ENCODE measurements at regions not wholly inside any gene's neighbourhood (a gene's known extent, or its start where the extent isn't known, plus 50 kb on each side); places are given as distances from the start of the nearest gene placed in this dataset.

DNA sequence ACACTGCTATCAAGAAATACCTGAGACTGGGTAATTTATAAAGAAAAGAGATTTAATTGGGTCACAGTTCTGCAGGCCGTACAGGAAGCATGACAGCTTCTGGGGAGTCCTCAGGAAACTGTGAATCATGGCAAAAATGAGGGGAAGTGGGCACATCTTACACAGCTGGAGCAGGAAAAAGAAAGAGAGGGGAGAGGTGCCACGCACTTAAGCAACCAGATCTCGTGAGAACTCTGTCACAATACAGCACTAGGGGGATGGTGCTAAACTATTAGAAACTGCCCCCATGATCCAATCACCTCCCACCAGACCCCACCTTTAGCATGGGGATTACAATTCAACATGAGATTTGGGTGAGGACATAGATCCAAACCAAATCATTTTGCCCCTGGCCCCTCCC is 105.5 kb upstream of the CPLX2 start:
- no peak for DNase-seq (ENCODE audit: low read depth)

DNA sequence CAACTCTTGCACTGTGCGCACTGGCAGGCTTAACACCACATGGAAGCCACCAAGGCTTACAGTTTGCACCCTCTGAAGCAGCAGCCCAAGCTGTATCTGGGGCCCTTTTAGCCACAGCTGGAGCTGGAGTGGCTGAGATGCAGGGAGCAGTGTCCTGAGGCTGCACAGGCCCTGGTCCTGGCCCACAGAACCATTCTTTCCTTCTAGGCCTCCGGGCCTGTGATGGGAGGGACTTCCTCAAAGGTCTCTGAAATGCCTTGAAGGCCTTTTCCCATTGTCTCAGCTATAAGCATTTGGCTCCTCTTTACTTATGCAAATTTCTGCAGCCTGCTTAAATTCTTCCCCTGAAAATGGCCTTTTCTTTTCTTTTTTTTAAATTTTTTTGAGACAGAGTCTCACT is 104.4 kb upstream of the CPLX2 start:
- no peak for DNase-seq (ENCODE audit: low read depth)

GRCh38 chr5:175772747-175773533 is 98.4 kb upstream of the CPLX2 start:
- no peak for DNase-seq (ENCODE audit: low read depth)

- DNase-seq (ENCODE audit: low read depth), result no peak
These were observed 97.8 kb upstream of the CPLX2 start for GRCh38 chr5:175773534-175774070.

DNA sequence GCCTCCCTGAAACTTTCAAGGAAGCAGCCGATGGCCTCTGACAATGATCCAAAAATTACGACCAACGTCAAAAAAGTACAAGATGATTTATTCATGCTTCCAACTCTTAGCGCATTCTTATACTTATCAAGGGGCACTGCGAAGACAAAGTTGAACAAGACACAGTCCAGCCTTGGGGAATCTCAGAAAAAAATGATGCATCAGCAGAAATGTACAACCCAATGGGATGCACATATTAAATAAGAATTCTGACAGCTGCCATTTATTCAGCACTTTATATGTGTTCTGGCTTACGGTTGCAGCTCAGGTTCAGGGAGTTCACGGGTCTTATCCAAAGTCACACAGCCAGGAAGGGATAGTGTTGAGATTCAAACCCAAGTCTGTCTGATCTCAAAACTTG is 96.0 kb upstream of the CPLX2 start:
- DNase-seq (ENCODE audit: low read depth), result no peak

GRCh38 chr5:175778951-175779503 is 92.4 kb upstream of the CPLX2 start:
- no peak for DNase-seq (ENCODE audit: low read depth)

- no peak for DNase-seq (ENCODE audit: low read depth)
These were observed 87.6 kb upstream of the CPLX2 start for GRCh38 chr5:175783739-175784138.

DNA sequence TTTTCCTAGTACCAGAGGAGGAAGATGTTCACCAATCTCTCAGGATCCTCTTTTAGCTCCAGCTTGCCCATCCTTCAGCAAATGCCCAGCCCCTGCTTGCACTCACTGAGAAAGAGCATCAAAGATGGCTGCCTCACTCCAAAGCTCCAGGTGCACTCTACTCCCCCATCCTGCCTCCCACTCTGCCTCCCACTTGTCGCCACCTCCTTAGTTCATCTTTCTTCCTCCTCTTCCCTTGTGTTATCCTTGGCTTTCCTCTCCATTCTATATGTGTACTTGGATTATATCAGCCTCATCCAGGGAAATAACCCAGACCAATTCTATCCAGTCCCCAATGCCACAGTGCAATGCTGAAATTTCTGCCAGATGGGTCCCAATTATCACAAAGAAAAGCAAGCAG is 87.1 kb upstream of the CPLX2 start:
- no peak for DNase-seq (ENCODE audit: low read depth)

- no peak for DNase-seq (ENCODE audit: low read depth)
These were observed 85.7 kb upstream of the CPLX2 start for GRCh38 chr5:175785681-175786080.

DNA sequence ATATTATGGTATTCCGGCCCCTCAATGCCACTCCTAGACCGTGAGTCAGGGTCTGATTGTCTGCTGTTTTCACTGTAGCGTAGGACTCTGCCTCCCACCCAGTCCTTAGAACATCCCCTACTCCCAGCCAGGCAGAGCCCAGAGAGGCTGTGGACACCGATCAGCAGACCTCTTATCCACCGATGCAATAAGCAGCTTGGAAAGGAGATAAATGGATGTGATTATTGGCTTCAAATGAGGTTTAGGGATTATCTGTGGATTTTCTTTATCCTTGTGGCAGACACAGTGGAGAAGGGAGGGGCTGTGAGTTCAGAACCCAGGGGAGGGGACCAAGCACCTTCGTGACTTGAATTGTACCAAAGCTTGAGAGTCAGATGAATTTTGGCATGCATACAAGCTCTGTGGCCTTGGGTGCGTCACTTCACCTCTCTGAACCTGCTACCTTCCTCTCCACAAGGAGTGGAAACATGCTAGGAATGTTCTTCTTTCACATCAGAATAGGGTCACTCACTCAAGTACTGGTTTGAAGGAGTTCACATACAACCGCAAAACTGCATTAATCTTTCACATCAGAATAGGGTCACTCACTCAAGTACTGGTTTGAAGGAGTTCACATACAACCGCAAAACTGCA is 83.1 kb upstream of the CPLX2 start:
- no peak for DNase-seq (ENCODE audit: low read depth)

DNA sequence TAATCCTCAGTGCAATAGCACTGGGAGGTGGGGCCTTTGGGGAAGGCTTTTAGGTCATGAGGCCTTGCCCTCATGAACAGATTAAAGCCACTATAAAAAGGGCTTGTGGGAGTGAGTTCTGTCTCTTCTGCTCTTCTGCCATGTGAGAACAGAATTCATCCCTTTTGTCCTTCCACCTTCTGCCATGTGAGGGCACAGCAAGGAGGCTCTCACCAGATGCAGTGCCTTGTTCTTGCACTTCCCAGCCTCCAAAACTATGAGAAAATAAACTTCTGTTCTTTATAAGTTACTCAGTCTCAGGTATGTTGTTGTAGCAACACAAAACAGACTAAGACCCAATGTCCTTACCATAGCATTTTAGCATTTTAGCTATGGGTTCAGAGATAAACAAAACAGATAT is 81.7 kb upstream of the CPLX2 start:
- no peak for DNase-seq (ENCODE audit: low read depth)

DNA sequence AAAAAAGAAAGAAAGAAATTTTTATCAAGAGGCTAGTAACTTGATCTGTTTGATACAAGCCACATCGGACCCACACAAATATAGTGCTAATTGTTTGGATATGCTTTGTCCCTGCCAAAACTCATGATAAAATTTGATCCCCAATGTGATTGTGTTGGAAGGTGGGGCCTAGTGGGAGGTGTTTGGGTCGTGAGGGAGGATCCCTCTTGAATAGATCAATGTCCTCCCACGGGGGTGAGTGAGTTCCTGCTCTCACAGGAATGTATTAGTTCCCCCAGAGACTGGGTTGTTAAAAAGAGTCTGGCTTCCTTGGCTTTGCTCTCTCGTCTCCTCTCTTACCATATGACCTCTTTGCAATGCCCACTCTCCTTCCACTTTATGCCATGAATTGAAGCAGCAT is 80.6 kb upstream of the CPLX2 start:
- no peak for DNase-seq (ENCODE audit: low read depth)

GRCh38 chr5:175795959-175796358 is 75.4 kb upstream of the CPLX2 start:
- no peak for DNase-seq (ENCODE audit: low read depth)

DNA sequence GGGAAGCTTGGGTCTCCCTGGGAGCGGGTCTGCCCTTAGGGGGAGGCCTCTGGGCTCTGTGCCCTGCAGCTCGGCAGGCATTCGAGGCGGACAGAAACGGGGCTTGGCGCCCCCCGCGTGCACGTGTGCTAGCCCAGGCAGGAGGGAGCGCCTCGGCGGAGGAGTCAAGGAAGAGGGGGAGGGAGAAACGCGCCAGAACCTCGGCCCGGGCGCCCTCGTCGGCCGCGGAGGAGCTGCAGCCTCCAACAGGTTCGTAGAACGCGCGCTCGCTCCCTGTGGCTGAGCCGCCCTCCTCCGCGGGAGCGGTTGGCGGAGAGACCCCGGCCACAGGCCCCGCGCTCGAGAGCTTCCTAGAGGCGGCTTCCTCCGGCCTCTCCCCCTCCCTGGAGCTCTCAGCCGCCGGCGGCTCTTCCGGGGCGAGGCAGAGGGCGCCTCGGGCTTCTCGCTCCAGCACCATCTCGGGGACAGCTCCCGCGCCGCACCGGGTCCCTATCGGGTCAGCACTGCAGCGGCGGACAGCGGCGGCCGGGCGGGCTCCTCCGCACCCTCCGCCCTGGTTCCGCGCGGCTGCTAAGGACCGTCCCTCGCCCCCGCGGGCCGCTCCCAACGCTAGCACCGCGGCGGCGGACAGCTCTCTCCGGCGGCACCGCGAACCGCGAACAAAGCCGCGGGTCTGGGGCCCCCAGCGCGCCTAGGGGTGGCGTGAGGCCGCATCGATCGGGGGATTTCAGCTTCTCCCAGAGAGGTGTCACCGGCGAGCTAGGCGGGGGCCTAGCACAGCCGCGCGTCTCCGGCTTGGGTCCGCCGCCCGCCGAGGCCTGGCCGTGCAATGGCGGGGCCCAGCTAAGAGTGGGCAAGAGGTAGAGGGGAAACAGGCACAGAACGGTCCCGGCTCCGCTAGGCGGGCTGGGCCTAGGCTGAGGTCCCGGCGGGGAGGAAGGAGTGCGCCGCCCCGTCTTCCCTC is 74.6 kb upstream of the CPLX2 start:
- peak; percentile 47 for DNase-seq (ENCODE audit: low read depth)

- DNase-seq (ENCODE audit: low read depth), result no peak
These were observed 73.8 kb upstream of the CPLX2 start for GRCh38 chr5:175797521-175798038.

DNA sequence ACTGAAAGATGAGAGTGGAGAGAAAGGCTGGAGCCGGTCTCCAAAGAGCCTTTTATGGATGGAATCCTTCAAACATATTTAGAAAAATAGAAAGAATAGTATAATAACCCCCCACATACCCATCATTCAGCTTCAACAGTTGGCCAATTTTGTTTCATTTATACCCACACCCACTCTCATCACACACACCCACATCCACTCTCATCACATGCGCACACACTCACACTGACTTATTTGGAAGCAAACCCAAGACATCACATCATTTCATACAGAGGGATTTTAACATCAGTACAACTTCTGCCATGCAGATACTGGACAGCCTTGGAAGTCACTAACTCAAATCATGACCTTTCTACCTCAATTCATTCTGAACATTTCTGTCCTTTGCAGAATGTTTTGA is 72.8 kb upstream of the CPLX2 start:
- DNase-seq (ENCODE audit: low read depth), result no peak

GRCh38 chr5:175800656-175801081 is 70.7 kb upstream of the CPLX2 start:
- DNase-seq (ENCODE audit: low read depth), result no peak

- DNase-seq (ENCODE audit: low read depth), result no peak
These were observed 69.0 kb upstream of the CPLX2 start for GRCh38 chr5:175802361-175802760.

DNA sequence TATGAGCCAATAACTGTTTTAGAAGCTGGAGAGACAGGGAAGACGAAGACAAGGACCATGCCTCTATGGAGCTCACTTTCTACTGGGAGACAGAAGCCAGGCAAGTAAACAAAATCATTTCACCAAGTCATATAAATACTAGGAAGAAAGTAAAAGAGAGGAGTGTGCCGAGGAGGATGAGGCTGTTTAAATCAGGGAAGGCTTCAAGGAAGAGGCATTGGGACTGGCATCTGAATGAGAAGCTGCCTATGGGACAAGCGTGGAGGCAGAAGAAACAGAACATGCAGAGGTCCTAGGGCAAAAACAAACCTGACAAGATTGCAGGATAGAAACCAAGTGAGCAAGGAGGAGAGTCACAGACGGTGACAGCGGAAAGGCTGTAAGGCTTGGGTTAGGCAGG is 68.1 kb upstream of the CPLX2 start:
- DNase-seq (ENCODE audit: low read depth), result no peak

GRCh38 chr5:175803736-175804454 is 67.5 kb upstream of the CPLX2 start:
- DNase-seq (ENCODE audit: low read depth), result no peak
